Stimulated activated naive CD8-positive, alpha-beta T cell treated with anti-CD3 and anti-CD28 coated beads, Interleukin-15, amount 100 ng/mL, for 72 hours (primary cell): ENCODE measurements at regions not wholly inside any gene's neighbourhood (a gene's known extent, or its start where the extent isn't known, plus 50 kb on each side); places are given as distances from the start of the nearest gene placed in this dataset.
"Not testable (repeated sequence)": the region's sequence is repeated elsewhere in the genome, so short reads cannot be mapped to it uniquely, and the experiment has no call there.

Experiments
- ATAC-seq: fragments of 150-1000 bp; cut with Tn5 transposase; 2 replicates; pipeline ENCODE4 v1.10.0; 2021; ENCODE audit warnings: mild to moderate bottlenecking, moderate library complexity
- DNase-seq, 2 donors: peaks; one replicate each; pipeline ENCODE4 v3.0.0; 2021 to 2022
- H3K27ac Mint-ChIP-seq, 2 donors: one replicate each; pipeline ENCODE4 v1.8.0; 2022; ENCODE audit warnings: mild to moderate bottlenecking in 2 of 2, mixed read lengths in 2 of 2, moderate library complexity in 2 of 2
- H3K27me3 Mint-ChIP-seq: one replicate; pipeline ENCODE4 v1.8.0; 2022; ENCODE audit warnings: mixed read lengths
- H3K4me1 Mint-ChIP-seq: one replicate; pipeline ENCODE4 v1.8.0; 2022; ENCODE audit warnings: mild to moderate bottlenecking, mixed read lengths
- H3K4me3 Mint-ChIP-seq, 2 donors: one replicate each; pipeline ENCODE4 v1.8.0; 2022; ENCODE audit warnings: mild to moderate bottlenecking in 2 of 2, mixed read lengths in 2 of 2, moderate library complexity in 1 of 2
- H3K9me3 Mint-ChIP-seq, 2 donors: one replicate each; pipeline ENCODE4 v1.8.0; 2022; ENCODE audit warnings: mixed read lengths in 2 of 2

DNA sequence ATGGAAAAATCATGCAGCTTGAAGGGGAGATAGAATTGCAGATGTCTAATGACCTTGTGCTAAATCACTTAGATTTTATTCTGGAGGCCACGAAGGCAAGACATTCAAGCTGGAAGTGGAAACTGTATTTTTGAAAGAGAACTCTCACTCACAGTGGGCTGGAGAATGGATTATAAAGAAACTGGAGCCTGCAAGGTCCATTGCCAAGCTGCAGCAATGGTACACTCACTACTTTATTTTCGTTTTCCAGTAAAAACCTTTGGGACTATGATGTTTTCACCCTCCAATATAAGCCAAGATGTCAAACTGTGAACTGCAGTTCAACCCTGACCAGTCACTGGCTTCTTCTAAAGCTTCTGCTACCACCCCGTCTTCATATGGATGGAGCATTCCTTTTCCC lies 62.0 kb downstream of the SKIDA1 start:
- Mint-ChIP-seq H3K27me3 (no peaks in the 10 kb centered on the region), H3K27ac (no peak overlapping the region), H3K4me3 (no peak overlapping the region), H3K4me1 (no peaks in the 10 kb centered on the region), H3K9me3 (no peaks in the 10 kb centered on the region)
- ATAC-seq (no peak), DNase-seq (no peak)

GRCh38 chr10:21458126-21458871 lies 67.2 kb downstream of the SKIDA1 start:
- H3K27me3 Mint-ChIP-seq = peaks cover 13% of the 10 kb centered on the region
- no peaks in the 10 kb centered on the region for H3K9me3 Mint-ChIP-seq
- no peaks in the 10 kb centered on the region for H3K4me1 Mint-ChIP-seq
- H3K4me3 Mint-ChIP-seq = no peak overlapping the region
- no peak overlapping the region for H3K27ac Mint-ChIP-seq
- ATAC-seq (no peak), DNase-seq (no peak)

DNA sequence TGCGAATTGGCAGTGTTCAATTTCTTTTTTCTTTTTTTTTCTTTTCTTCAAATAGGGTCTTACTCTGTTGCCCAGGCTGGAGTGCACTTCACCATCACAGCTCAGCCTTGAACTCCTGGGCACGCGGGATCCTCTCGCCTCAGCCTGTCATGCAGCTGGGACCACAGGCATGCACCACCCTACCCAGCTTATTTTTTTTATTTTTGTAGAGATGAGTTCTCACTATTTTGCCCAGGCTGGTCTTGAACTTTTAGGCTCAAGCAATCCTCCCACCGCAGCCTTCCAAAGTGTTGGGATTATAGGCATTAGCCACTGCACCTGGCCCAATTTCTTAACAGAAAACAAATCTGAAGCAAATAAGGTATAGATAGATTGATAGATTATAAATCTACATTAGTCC lies 69.3 kb downstream of the SKIDA1 start:
- H3K27me3 Mint-ChIP-seq = peaks cover 13% of the 10 kb centered on the region

DNA sequence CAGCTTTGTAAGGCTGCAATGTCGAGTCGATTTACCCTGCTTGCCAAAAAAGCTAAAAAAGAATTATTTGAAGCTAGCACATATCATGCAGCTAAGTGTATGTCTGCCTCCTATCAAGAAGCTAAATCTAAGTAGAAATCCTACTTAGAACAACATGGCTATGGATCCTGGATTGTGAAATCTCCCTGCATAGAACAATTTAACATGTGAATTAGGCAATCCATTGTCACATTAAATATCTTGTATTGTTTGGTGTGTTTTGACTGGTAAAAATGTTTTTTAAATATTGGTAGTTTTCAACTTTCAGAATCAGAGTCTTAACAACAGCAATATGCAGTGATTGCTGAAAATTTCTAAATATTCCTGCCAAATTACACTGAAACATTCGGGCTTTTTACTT lies 73.3 kb downstream of the SKIDA1 start:
- H3K4me1 Mint-ChIP-seq = no peaks in the 10 kb centered on the region
- no peaks in the 10 kb centered on the region for H3K9me3 Mint-ChIP-seq

More for the DNA sequence above, 69.3 kb downstream of the SKIDA1 start:
- no peak for ATAC-seq
- H3K4me3 Mint-ChIP-seq = no peak overlapping the region
- no peak for DNase-seq
- H3K9me3 Mint-ChIP-seq = no peaks in the 10 kb centered on the region
- no peak overlapping the region for H3K27ac Mint-ChIP-seq
- no peaks in the 10 kb centered on the region for H3K4me1 Mint-ChIP-seq

GRCh38 chr10:21449288-21449966 lies 76.1 kb downstream of the SKIDA1 start:
- no peak for DNase-seq
- H3K27ac Mint-ChIP-seq = no peak overlapping the region

More for the DNA sequence above, 73.3 kb downstream of the SKIDA1 start:
- no peak overlapping the region for H3K4me3 Mint-ChIP-seq
- ATAC-seq = no peak
- peaks cover 13% of the 10 kb centered on the region for H3K27me3 Mint-ChIP-seq
- no peak for DNase-seq
- no peak overlapping the region for H3K27ac Mint-ChIP-seq

GRCh38 chr10:21445163-21445562 lies 80.3 kb downstream of the SKIDA1 start:
- H3K9me3 Mint-ChIP-seq = no peaks in the 10 kb centered on the region
- H3K27ac Mint-ChIP-seq = no peak overlapping the region
- ATAC-seq = no peak
- no peak overlapping the region for H3K4me3 Mint-ChIP-seq
- no peaks in the 10 kb centered on the region for H3K4me1 Mint-ChIP-seq
- DNase-seq = no peak
- no peaks in the 10 kb centered on the region for H3K27me3 Mint-ChIP-seq

More at GRCh38 chr10:21449288-21449966, 76.1 kb downstream of the SKIDA1 start:
- Mint-ChIP-seq H3K4me3 (no peak overlapping the region), H3K27me3 (peaks cover 5% of the 10 kb centered on the region), H3K9me3 (no peaks in the 10 kb centered on the region), H3K4me1 (no peaks in the 10 kb centered on the region)
- ATAC-seq = no peak

GRCh38 chr10:21441625-21442024 lies 83.9 kb downstream of the SKIDA1 start:
- Mint-ChIP-seq H3K4me3 (no peak overlapping the region), H3K9me3 (no peaks in the 10 kb centered on the region), H3K27me3 (no peaks in the 10 kb centered on the region), H3K27ac (no peak overlapping the region), H3K4me1 (no peaks in the 10 kb centered on the region)
- ATAC-seq = no peak
- no peak for DNase-seq

GRCh38 chr10:21438914-21439313 lies 86.6 kb downstream of the SKIDA1 start:
- H3K27me3 Mint-ChIP-seq, H3K4me1 Mint-ChIP-seq, H3K27ac Mint-ChIP-seq, ATAC-seq, H3K9me3 Mint-ChIP-seq, DNase-seq, H3K4me3 Mint-ChIP-seq: not testable (repeated sequence)

DNA sequence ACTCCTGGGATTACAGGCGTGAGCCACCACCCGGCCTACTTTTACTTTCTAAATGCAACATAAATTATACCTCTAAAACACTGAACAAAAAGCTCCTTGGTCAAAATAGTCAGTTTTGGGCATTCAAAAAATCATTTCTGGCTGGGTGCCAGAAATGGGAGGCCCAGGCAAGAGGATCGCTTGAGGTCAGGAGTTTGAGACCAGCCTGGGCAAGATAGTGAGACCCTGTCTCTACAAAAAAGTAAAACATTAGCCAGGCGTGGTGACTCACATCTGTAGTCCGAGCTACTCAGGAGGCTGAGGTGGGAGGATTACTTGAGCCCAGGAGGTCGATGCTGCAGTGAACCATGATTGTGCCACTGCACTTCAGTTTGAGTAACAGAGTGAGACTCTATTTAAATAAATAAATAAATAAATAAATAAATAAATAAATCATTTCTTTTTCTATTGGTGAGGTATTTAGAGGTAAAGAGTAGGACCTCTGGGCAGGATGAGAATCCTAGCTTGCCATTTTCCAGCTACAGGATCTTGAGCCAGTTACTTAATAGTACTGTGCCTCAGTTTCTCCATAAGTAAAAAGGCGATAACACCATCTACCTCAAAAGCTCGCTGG lies 87.6 kb downstream of the SKIDA1 start:
- Mint-ChIP-seq H3K27me3 (no peaks in the 10 kb centered on the region), H3K27ac (no peak overlapping the region), H3K9me3 (no peaks in the 10 kb centered on the region), H3K4me1 (no peaks in the 10 kb centered on the region), H3K4me3 (no peak overlapping the region)
- DNase-seq (no peak), ATAC-seq (no peak)

DNA sequence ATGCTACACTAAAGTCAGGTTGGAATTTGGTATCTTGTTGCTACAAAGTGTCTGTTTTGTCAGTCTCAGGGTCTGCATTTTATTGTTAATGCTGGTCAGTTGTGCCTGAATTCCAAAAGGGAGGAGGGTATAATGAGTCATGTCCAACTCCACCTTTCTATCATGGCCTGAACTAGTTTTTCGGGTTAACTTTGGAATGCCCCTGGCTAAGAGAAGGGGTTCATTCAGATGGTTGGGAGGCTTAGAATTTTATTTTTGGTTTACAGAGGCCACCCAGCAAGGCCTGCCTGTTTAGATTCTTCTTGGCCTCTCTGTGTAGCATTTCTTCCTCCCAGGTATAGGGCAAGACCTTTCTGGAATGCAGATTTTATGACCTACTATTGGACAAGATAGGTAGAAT lies 93.2 kb downstream of the SKIDA1 start:
- no peaks in the 10 kb centered on the region for H3K9me3 Mint-ChIP-seq
- H3K4me3 Mint-ChIP-seq = no peak overlapping the region
- H3K27me3 Mint-ChIP-seq = no peaks in the 10 kb centered on the region
- no peak for DNase-seq
- H3K27ac Mint-ChIP-seq = no peak overlapping the region
- no peak for ATAC-seq
- no peaks in the 10 kb centered on the region for H3K4me1 Mint-ChIP-seq

DNA sequence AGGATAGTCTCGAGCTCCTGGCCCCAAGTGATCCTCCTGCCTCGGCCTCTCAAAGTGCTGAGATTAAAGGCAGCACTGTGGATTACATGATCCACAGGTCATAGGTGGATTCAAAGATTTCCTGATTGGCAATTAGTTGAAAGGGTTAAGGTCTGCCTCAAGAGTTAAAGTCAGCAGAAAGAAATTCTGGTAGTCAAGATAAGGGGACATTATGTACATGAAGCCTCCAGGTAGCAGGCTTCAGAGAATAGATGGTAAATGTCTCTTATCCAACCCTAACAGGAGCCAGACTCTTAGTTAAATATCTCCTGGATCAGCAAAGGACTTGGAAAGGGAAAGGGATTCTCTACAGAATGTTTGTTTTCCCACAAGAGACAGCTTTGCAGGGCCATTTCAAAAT lies 93.7 kb downstream of the SKIDA1 start:
- DNase-seq = no peak
- ATAC-seq = no peak
- H3K9me3 Mint-ChIP-seq = no peaks in the 10 kb centered on the region
- no peak overlapping the region for H3K27ac Mint-ChIP-seq
- no peaks in the 10 kb centered on the region for H3K27me3 Mint-ChIP-seq
- H3K4me1 Mint-ChIP-seq = no peaks in the 10 kb centered on the region
- H3K4me3 Mint-ChIP-seq = no peak overlapping the region

GRCh38 chr10:21427804-21428481 lies 97.5 kb downstream of the SKIDA1 start:
- no peaks in the 10 kb centered on the region for H3K4me1 Mint-ChIP-seq
- no peak overlapping the region for H3K4me3 Mint-ChIP-seq
- DNase-seq (no peak), ATAC-seq (peak; percentile 80)
- no peaks in the 10 kb centered on the region for H3K9me3 Mint-ChIP-seq
- H3K27me3 Mint-ChIP-seq = no peaks in the 10 kb centered on the region
- H3K27ac Mint-ChIP-seq = peak overlapping the region; percentile 75 to 81

DNA sequence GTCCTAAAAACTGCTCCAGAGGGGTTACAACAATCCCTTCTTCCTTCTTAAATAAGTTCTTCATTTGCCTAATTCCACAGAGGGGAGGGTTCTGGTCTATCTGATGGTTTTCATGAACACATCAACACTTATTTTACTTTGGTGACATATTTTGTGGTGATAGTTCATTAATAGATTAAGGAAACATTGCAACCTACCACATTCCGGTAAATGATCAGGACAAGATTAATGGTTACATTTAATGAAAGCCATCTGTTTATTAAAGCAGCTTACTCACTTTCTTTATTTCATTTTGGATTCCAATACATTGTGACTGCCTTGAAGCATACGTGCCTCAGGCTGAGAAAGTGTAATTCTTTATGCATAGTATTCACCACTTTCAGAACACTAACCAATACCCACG lies 101.0 kb downstream of the SKIDA1 start:
- no peak overlapping the region for H3K27ac Mint-ChIP-seq
- ATAC-seq (no peak), DNase-seq (no peak)
- H3K27me3 Mint-ChIP-seq = no peaks in the 10 kb centered on the region
- H3K9me3 Mint-ChIP-seq = no peaks in the 10 kb centered on the region
- H3K4me3 Mint-ChIP-seq = no peak overlapping the region
- no peaks in the 10 kb centered on the region for H3K4me1 Mint-ChIP-seq

DNA sequence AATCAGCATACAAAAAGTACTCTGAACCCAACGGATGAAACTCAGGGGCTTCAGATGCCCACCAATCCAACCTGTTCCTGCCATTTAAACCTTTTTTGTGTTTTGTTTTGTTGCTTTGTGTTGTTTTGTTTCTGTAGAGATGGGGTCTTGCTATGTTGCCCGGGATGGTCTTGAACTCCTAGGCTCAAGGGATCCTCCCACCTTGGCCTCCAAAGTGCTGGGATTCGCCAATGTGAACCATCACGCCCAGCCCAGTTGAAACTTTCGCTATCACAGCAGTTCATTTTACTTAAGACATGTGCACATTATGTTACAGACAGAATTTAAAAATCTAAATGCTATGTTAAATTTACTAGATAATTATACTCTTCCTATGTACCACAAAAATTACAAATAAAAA lies 101.6 kb downstream of the SKIDA1 start:
- no peak overlapping the region for H3K4me3 Mint-ChIP-seq
- no peaks in the 10 kb centered on the region for H3K9me3 Mint-ChIP-seq
- no peak overlapping the region for H3K27ac Mint-ChIP-seq
- ATAC-seq (no peak), DNase-seq (no peak)
- no peaks in the 10 kb centered on the region for H3K27me3 Mint-ChIP-seq
- no peaks in the 10 kb centered on the region for H3K4me1 Mint-ChIP-seq

GRCh38 chr10:21423338-21423737 lies 102.1 kb downstream of the SKIDA1 start:
- H3K4me3 Mint-ChIP-seq = no peak overlapping the region
- no peaks in the 10 kb centered on the region for H3K4me1 Mint-ChIP-seq
- no peaks in the 10 kb centered on the region for H3K27me3 Mint-ChIP-seq
- no peaks in the 10 kb centered on the region for H3K9me3 Mint-ChIP-seq
- DNase-seq (no peak), ATAC-seq (no peak)
- H3K27ac Mint-ChIP-seq = peak overlapping the region in 1 of 2 donors; percentile 29

- peak overlapping the region in 1 of 2 donors; percentile 61 for H3K27ac Mint-ChIP-seq
- H3K4me1 Mint-ChIP-seq = no peaks in the 10 kb centered on the region
- DNase-seq = no peak
- no peak for ATAC-seq
- H3K27me3 Mint-ChIP-seq = no peaks in the 10 kb centered on the region
- H3K4me3 Mint-ChIP-seq = no peak overlapping the region
- no peaks in the 10 kb centered on the region for H3K9me3 Mint-ChIP-seq
Observed at GRCh38 chr10:21421794-21422193, 103.7 kb downstream of the SKIDA1 start.
